ENCODE measurements at regions not wholly inside any gene's neighbourhood (a gene's known extent, or its start where the extent isn't known, plus 50 kb on each side); places are given as distances from the start of the nearest gene placed in this dataset.
"Not testable (repeated sequence)": the region's sequence is repeated elsewhere in the genome, so short reads cannot be mapped to it uniquely, and the experiment has no call there.

DNA sequence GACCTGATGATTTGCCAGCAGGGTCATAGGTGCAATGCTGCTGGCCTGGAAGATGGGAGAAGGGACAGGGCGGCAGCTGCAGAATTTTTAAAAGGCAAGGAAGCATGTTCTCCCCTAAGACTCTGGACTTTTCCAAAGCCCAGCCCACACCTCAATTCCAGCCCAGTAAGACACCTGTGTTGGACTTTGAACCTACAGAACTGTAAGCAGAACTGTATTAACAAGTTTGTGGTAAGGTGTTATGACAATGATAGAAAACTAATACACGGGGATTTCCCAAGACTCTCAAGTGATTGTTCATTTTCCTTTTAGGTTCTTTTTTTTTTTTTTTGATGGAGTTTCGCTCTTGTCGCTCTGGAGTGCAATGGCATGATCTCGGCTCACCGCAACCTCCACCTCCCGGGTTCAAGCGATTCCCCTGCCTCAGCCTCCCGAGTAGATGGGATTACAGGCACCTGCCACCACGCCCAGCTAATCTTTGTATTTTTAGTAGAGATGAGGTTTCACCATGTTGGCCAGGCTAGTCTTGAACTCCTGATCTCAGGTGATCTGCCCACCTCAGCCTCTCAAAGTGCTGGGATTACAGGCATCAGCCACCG, 53.0 kb upstream of the CYP2D6 start:
- not testable (repeated sequence) for H3K79me1 ChIP-seq (ENCODE audit: low read length); H3K18ac ChIP-seq (ENCODE audit: low read length); H2BK120ac ChIP-seq (ENCODE audit: insufficient read depth, low read length, poor library complexity); H4K12ac ChIP-seq (ENCODE audit: low read depth, low read length); H2BK12ac ChIP-seq (ENCODE audit: low read length); H2BK5ac ChIP-seq (ENCODE audit: low read depth, low read length, poor library complexity); H3K4me2 ChIP-seq (ENCODE audit: low read length); H3K23ac ChIP-seq (ENCODE audit: low read length); H3K79me2 ChIP-seq (ENCODE audit: control insufficient read depth, insufficient read depth, low read length, poor library complexity); H3K4me1 ChIP-seq (ENCODE audit: control insufficient read depth in 1 of 2, insufficient read depth in 2 of 2, low read length in 2 of 2); H3K27me3 ChIP-seq (ENCODE audit: insufficient read depth, low read length); H3K9ac ChIP-seq (ENCODE audit: low read length); H2AFZ ChIP-seq (ENCODE audit: insufficient read depth, low read length, poor library complexity); H3K36me3 ChIP-seq (ENCODE audit: control insufficient read depth in 1 of 2, insufficient read depth in 2 of 2, low read length in 2 of 2); H3K27ac ChIP-seq (ENCODE audit: low read depth, low read length); H3K4ac ChIP-seq (ENCODE audit: low read depth, low read length); H3K4me3 ChIP-seq (ENCODE audit: low read depth, low read length); H2AK5ac ChIP-seq (ENCODE audit: low read length); H3K14ac ChIP-seq (ENCODE audit: low read length); H4K8ac ChIP-seq (ENCODE audit: low read depth, low read length); DNase-seq; H3K9me3 ChIP-seq (ENCODE audit: insufficient read depth, low read depth, low read length); H4K91ac ChIP-seq (ENCODE audit: low read depth, low read length)
- WGBS (ENCODE audit: extremely low coverage, insufficient coverage, insufficient read length): no CpG with 5 or more reads among the region's 11 CpGs

DNA sequence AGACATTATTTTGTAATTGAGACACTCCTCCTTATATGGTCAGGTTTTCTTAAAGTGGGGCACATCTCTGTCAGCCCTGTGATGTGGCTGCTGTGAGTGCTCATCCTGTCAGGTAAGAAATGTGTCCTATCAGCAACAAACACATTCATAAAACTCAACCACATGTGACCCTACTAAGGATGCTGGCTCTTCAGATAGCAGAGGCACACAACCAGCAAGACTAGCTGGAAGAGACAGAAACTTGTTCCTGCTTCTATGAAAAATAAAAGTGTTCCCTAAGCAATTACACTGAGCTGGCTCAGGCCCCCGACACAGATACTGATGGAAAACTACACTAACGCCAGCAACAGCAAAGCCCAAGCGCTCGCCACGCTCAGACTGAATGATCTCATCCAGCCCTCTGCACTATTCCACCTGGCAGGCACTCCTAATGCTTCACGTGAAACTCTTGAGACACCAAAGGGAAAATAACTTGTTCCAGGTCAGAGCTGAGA, 49.8 kb upstream of the CYP2D6 start:
- Histone ChIP-seq H3K27me3 (ENCODE audit: insufficient read depth, low read length) (no peaks in the 10 kb centered on the region), H3K4me2 (ENCODE audit: low read length) (no peak overlapping the region), H3K4ac (ENCODE audit: low read depth, low read length) (no peak overlapping the region), H3K9me3 (ENCODE audit: insufficient read depth, low read depth, low read length) (no peaks in the 10 kb centered on the region), H3K9ac (ENCODE audit: low read length) (no peak overlapping the region), H2BK12ac (ENCODE audit: low read length) (no peak overlapping the region), H3K18ac (ENCODE audit: low read length) (no peak overlapping the region), H3K23ac (ENCODE audit: low read length) (no peak overlapping the region), H2AFZ (ENCODE audit: insufficient read depth, low read length, poor library complexity) (no peak overlapping the region), H4K12ac (ENCODE audit: low read depth, low read length) (no peak overlapping the region), H3K27ac (ENCODE audit: low read depth, low read length) (no peak overlapping the region), H4K8ac (ENCODE audit: low read depth, low read length) (no peak overlapping the region), H3K14ac (ENCODE audit: low read length) (no peak overlapping the region), H3K36me3 (ENCODE audit: control insufficient read depth in 1 of 2, insufficient read depth in 2 of 2, low read length in 2 of 2) (peaks cover 0 to 3% of the 10 kb centered on the region in 2 experiments), H3K79me2 (ENCODE audit: control insufficient read depth, insufficient read depth, low read length, poor library complexity) (no peaks in the 10 kb centered on the region), H2BK120ac (ENCODE audit: insufficient read depth, low read length, poor library complexity) (no peak overlapping the region), H2AK5ac (ENCODE audit: low read length) (no peak overlapping the region), H3K4me3 (ENCODE audit: low read depth, low read length) (no peak overlapping the region), H4K91ac (ENCODE audit: low read depth, low read length) (no peak overlapping the region), H3K79me1 (ENCODE audit: low read length) (no peaks in the 10 kb centered on the region), H2BK5ac (ENCODE audit: low read depth, low read length, poor library complexity) (no peak overlapping the region), H3K4me1 (ENCODE audit: control insufficient read depth in 1 of 2, insufficient read depth in 2 of 2, low read length in 2 of 2) (peaks cover 0 to 2% of the 10 kb centered on the region in 2 experiments)
- WGBS (ENCODE audit: extremely low coverage, insufficient coverage, insufficient read length): no CpG with 5 or more reads among the region's 6 CpGs
- DNase-seq: no peak
